Aorta (tissue), 5 donors: ENCODE measurements at regions not wholly inside any gene's neighbourhood (a gene's known extent, or its start where the extent isn't known, plus 50 kb on each side); places are given as distances from the start of the nearest gene placed in this dataset.

Experiments
- ATAC-seq: fragments of 200-7000 bp; cut with Tn5 transposase; one replicate; pipeline ENCODE4 v1.9.1; 2022; ENCODE audit warnings: moderate library complexity; ENCODE audit not compliant: low FRiP score
- DNase-seq, 2 donors: peaks; one replicate each; pipeline ENCODE4 v3.0.0-alpha.2; 2020
- H3K27ac ChIP-seq, 2 donors: one replicate each; pipeline ENCODE4 v1.5.1; 2013; ENCODE audit warnings: low read length in 2 of 2, mild to moderate bottlenecking in 2 of 2, moderate library complexity in 2 of 2, control low read depth in 1 of 2, inconsistent platforms in 1 of 2, low read depth in 1 of 2
- H3K27me3 ChIP-seq, 2 donors: one replicate each; pipeline ENCODE4 v1.6.1; 2013; ENCODE audit warnings: control low read depth in 1 of 2, low read length in 1 of 2, mild to moderate bottlenecking in 1 of 2, moderate library complexity in 1 of 2; ENCODE audit not compliant: insufficient read depth in 2 of 2, control insufficient read depth in 1 of 2
- H3K36me3 ChIP-seq, 2 donors: one replicate each; pipeline ENCODE4 v1.6.1; 2013; ENCODE audit warnings: control low read depth in 1 of 2, low read length in 1 of 2, mild to moderate bottlenecking in 1 of 2; ENCODE audit not compliant: insufficient read depth in 2 of 2, control insufficient read depth in 1 of 2
- H3K4me1 ChIP-seq, 2 donors: one replicate each; pipeline ENCODE4 v1.6.1; 2013; ENCODE audit warnings: low read length in 2 of 2, control low read depth in 1 of 2, mild to moderate bottlenecking in 1 of 2, moderate library complexity in 1 of 2; ENCODE audit not compliant: insufficient read depth in 2 of 2, control insufficient read depth in 1 of 2
- H3K4me3 ChIP-seq, 2 donors: one replicate each; pipeline ENCODE4 v1.5.1; 2013; ENCODE audit warnings: low read length in 2 of 2, control low read depth in 1 of 2, mild to moderate bottlenecking in 1 of 2
- H3K9me3 ChIP-seq: one replicate; pipeline ENCODE4 v1.6.1; 2013; ENCODE audit warnings: mild to moderate bottlenecking, low read length; ENCODE audit not compliant: control insufficient read depth
- WGBS, 2 donors: extraction: QIAGEN DNeasy Blood & Tissue Kit; methylation state at CpG; one replicate each; pipeline ENCODE4 v1.1.7; 2013; 5-methylcytosine and 5-hydroxymethylcytosine counted together
- intact Hi-C, 2 donors: fragments of 100-400 bp; cut with DNase I; formaldehyde crosslinking; loops; one replicate each; pipeline versions ENCODE4 v1.14.2 to v1.15.0; 2022
- donor health status: healthy with polysubstance abuse.
- donor health status: Bipolar disorder and iron deficiency.
- donor health status: DM: no; HTN: no; CAD: no.
- donor health status: DM: no; HTN: no; CAD: no.
- donor health status: DM: yes; HTN: yes; CAD: no.

GRCh38 chr3:31075876-31076275 lies 181.4 kb upstream of the GADL1 start:
- 89 to 92% methylated on average over 6 of the region's 6 CpGs for WGBS, 2 donors
- no peak for DNase-seq
- ATAC-seq: no peak
- intact Hi-C loops: no loop called here
- Histone ChIP-seq H3K27ac (no peak overlapping the region), H3K4me1 (peaks cover 1 to 6% of the 10 kb centered on the region in 2 donors), H3K27me3 (no peaks in the 10 kb centered on the region), H3K36me3 (no peaks in the 10 kb centered on the region), H3K9me3 (no peaks in the 10 kb centered on the region), H3K4me3 (no peak overlapping the region)

GRCh38 chr3:31077021-31077601 lies 182.7 kb upstream of the GADL1 start:
- no peak overlapping the region for H3K27ac ChIP-seq
- H3K4me1 ChIP-seq: peaks cover 1 to 6% of the 10 kb centered on the region in 2 donors
- WGBS, 2 donors: 33 to 37% methylated on average over 3 of the region's 3 CpGs
- no peaks in the 10 kb centered on the region for H3K36me3 ChIP-seq
- H3K9me3 ChIP-seq: no peaks in the 10 kb centered on the region
- peak in 1 of 2 donors; percentile 50 for DNase-seq
- H3K27me3 ChIP-seq: no peaks in the 10 kb centered on the region
- intact Hi-C loops: no loop called here
- no peak overlapping the region for H3K4me3 ChIP-seq
- ATAC-seq: no peak

GRCh38 chr3:31077826-31078225 lies 183.4 kb upstream of the GADL1 start:
- 96 to 97% methylated on average over 1 of the region's 1 CpG for WGBS, 2 donors
- Histone ChIP-seq H3K27ac (no peak overlapping the region), H3K27me3 (no peaks in the 10 kb centered on the region), H3K4me3 (no peak overlapping the region), H3K4me1 (peaks cover 1 to 6% of the 10 kb centered on the region in 2 donors), H3K36me3 (no peaks in the 10 kb centered on the region), H3K9me3 (no peaks in the 10 kb centered on the region)
- no peak for DNase-seq
- ATAC-seq: no peak
- intact Hi-C loops: no loop called here

- Histone ChIP-seq H3K4me3 (no peak overlapping the region), H3K4me1 (peaks cover 1 to 6% of the 10 kb centered on the region in 2 donors), H3K27ac (no peak overlapping the region), H3K36me3 (no peaks in the 10 kb centered on the region), H3K27me3 (no peaks in the 10 kb centered on the region), H3K9me3 (no peaks in the 10 kb centered on the region)
- intact Hi-C loops: no loop called here
- ATAC-seq (no peak), DNase-seq (no peak)
- WGBS, 2 donors: 94% methylated on average over 4 of the region's 4 CpGs
These were observed 185.2 kb upstream of the GADL1 start for GRCh38 chr3:31079689-31080088.

GRCh38 chr3:31081018-31081662 lies 186.7 kb upstream of the GADL1 start:
- Histone ChIP-seq H3K4me3 (no peak overlapping the region), H3K27ac (no peak overlapping the region), H3K36me3 (no peaks in the 10 kb centered on the region), H3K27me3 (no peaks in the 10 kb centered on the region), H3K9me3 (no peaks in the 10 kb centered on the region), H3K4me1 (peaks cover 1 to 6% of the 10 kb centered on the region in 2 donors)
- ATAC-seq: no peak
- intact Hi-C loops: no loop called here
- WGBS, 2 donors: 57 to 58% methylated on average over 2 of the region's 2 CpGs
- DNase-seq: no peak

GRCh38 chr3:31086148-31086547 lies 191.7 kb upstream of the GADL1 start:
- H3K9me3 ChIP-seq: no peaks in the 10 kb centered on the region
- H3K27ac ChIP-seq: no peak overlapping the region
- intact Hi-C loops: no loop called here
- no peaks in the 10 kb centered on the region for H3K27me3 ChIP-seq
- H3K36me3 ChIP-seq: no peaks in the 10 kb centered on the region
- ATAC-seq (no peak), DNase-seq (no peak)
- peaks cover 0 to 1% of the 10 kb centered on the region in 2 donors for H3K4me1 ChIP-seq
- H3K4me3 ChIP-seq: no peak overlapping the region

- Histone ChIP-seq H3K4me3 (no peak overlapping the region), H3K9me3 (no peaks in the 10 kb centered on the region), H3K27me3 (no peaks in the 10 kb centered on the region), H3K36me3 (no peaks in the 10 kb centered on the region), H3K27ac (no peak overlapping the region), H3K4me1 (peaks cover 0 to 1% of the 10 kb centered on the region in 2 donors)
- intact Hi-C loops: no loop called here
- DNase-seq (no peak), ATAC-seq (no peak)
These were observed 192.2 kb upstream of the GADL1 start for GRCh38 chr3:31086698-31087097.

GRCh38 chr3:31091748-31092147 lies 197.3 kb upstream of the GADL1 start:
- ATAC-seq: no peak
- H3K9me3 ChIP-seq: no peaks in the 10 kb centered on the region
- peaks cover 0 to 1% of the 10 kb centered on the region in 2 donors for H3K27me3 ChIP-seq
- no peak for DNase-seq
- H3K4me3 ChIP-seq: no peak overlapping the region
- intact Hi-C loops: no loop called here
- H3K4me1 ChIP-seq: peaks cover 0 to 1% of the 10 kb centered on the region in 2 donors
- H3K27ac ChIP-seq: no peak overlapping the region
- no peaks in the 10 kb centered on the region for H3K36me3 ChIP-seq
- WGBS, 2 donors: 72 to 95% methylated on average over 2 of the region's 2 CpGs
